ENCODE measurements at regions not wholly inside any gene's neighbourhood (a gene's known extent, or its start where the extent isn't known, plus 50 kb on each side); places are given as distances from the start of the nearest gene placed in this dataset.

DNA sequence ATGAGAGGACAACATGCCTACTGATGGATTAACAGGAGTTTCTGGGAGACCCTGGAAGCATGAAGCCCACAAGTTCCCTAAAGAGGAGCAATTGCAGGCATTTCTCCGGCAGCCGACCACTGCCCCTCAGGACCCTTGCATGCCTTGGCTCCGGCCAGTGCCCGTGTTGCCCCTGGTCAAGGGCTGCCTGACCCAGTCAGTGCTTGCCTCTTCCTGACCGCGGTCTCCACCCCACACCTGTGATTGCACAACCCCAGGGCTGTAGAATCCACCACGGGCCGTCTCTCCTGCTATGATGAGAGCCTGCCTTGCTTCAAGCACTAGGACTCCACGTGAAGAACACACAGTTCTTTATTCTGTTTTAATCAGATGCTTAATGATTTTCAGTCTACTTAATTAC, 127.5 kb downstream of the GLI2 start:
- Mint-ChIP-seq H3K27me3 (peaks cover 18% of the 10 kb centered on the region), H3K9me3 (no peaks in the 10 kb centered on the region), H3K4me3 (no peak overlapping the region), H3K27ac (no peak overlapping the region), H3K36me3 (ENCODE audit: low read depth) (no peaks in the 10 kb centered on the region), H3K4me1 (no peaks in the 10 kb centered on the region)
- CTCF ChIA-PET = no interaction called here
- POLR2A ChIA-PET = no interaction called here
- no peak for DNase-seq

DNA sequence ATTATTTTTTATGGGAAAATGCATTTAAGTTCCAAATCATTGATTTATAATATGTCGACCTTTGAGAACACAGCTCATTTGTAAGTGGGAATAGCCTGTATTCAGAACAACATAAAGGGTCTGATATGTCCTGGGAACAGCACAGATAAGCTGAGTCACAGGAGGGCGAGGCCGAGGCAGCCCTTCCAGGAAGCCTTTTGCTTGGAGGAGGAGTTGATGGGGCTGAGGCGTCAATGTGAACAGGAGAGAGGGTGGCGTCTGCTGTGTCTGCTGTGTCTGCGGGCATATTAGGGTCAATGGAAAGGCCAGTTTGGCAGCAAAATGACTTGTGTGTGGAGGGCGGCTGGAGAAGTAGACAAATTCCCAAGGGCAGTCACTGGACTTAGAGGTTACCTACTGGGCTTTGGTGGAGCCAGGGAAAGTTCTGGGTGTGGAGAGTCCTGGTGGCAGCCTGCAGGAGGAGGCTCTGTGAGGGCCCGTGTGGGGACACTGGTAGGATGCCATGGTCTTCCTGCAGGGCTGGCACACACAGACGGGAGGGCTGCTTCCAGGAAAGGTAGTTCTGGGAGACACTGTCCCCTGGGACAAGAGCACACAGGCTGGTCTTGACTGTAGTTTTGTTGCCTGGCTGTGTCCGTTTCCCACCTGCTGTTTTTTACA, 128.1 kb downstream of the GLI2 start:
- H3K27me3 Mint-ChIP-seq = peaks cover 24% of the 10 kb centered on the region
- ChIA-PET CTCF (no interaction called here), POLR2A (no interaction called here)
- no peak overlapping the region for H3K4me3 Mint-ChIP-seq
- H3K9me3 Mint-ChIP-seq = no peaks in the 10 kb centered on the region
- DNase-seq = no peak
- H3K4me1 Mint-ChIP-seq = no peaks in the 10 kb centered on the region
- no peak overlapping the region for H3K27ac Mint-ChIP-seq
- H3K36me3 Mint-ChIP-seq (ENCODE audit: low read depth) = no peaks in the 10 kb centered on the region

DNA sequence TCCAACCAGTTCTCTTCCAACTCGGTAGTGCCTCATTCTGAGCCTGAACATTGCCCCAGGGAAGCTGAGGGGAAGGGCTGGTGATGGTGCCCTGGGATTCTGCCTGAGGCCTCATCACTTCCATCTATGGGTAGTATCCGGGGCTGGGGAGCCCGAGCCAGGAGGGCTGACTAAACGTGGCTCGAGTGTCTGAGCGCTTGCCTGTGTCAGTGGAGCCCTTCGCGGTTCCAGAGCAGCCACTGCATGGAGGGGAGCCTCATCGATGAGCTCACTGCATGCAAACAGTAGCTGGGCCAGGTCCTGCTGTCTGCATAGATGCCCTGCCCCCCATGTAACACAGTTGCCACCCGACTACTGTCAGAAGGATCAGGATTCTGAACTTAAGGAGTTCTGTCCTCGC, 129.3 kb downstream of the GLI2 start:
- H3K36me3 Mint-ChIP-seq (ENCODE audit: low read depth) = no peaks in the 10 kb centered on the region
- no peaks in the 10 kb centered on the region for H3K9me3 Mint-ChIP-seq
- no peak for DNase-seq
- ChIA-PET CTCF (no interaction called here), POLR2A (no interaction called here)
- H3K27me3 Mint-ChIP-seq = peaks cover 32% of the 10 kb centered on the region
- no peak overlapping the region for H3K27ac Mint-ChIP-seq
- H3K4me3 Mint-ChIP-seq = no peak overlapping the region
- H3K4me1 Mint-ChIP-seq = no peaks in the 10 kb centered on the region

DNA sequence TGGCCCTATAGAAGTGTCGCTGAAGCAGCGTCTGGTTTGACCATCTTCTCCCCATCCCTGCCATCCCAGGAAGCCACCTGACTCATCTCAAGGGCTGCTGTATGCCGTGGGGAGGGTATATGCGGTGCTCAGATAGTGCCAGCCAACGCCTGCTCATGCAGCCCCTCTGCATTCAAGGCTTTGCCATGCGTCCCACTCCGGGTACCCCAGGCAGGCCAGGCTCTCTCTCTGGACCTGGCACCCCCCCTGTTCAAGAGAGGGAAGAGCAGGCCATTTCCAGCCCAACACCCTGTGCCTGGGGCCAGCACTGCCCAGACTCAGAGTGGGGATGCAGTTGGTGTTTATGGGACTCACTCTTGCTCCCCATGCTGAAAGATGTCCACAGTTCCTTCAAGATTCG, 130.0 kb downstream of the GLI2 start:
- no peaks in the 10 kb centered on the region for H3K4me1 Mint-ChIP-seq
- ChIA-PET POLR2A (no interaction called here), CTCF (no interaction called here)
- H3K27ac Mint-ChIP-seq = no peak overlapping the region
- no peaks in the 10 kb centered on the region for H3K36me3 Mint-ChIP-seq (ENCODE audit: low read depth)
- H3K27me3 Mint-ChIP-seq = peaks cover 34% of the 10 kb centered on the region
- no peak for DNase-seq
- H3K4me3 Mint-ChIP-seq = no peak overlapping the region
- no peaks in the 10 kb centered on the region for H3K9me3 Mint-ChIP-seq

DNA sequence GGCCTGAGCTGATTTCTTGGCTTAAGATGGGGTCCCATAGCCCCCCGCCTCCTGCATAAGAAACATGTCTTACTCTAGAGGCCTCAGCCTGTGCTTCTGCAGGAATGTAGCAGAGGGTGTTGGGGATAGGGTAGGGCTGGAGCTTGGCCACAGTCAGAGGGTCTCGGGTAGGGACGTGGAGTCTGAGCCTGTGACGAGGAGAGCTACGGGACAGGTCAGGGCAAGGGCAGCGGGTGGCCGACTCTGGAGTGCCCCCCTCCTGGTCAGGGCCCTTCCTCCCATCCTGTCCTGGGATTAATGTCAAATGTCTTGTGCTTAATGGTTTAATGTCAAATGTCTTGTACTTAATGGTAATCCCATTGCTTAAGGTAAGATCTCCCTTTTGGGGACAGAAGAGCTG, 130.4 kb downstream of the GLI2 start:
- Mint-ChIP-seq H3K27ac (no peak overlapping the region), H3K4me1 (no peaks in the 10 kb centered on the region), H3K36me3 (ENCODE audit: low read depth) (no peaks in the 10 kb centered on the region), H3K9me3 (no peaks in the 10 kb centered on the region), H3K4me3 (no peak overlapping the region), H3K27me3 (peaks cover 34% of the 10 kb centered on the region)
- CTCF ChIA-PET = no interaction called here
- DNase-seq = no peak
- POLR2A ChIA-PET = no interaction called here

DNA sequence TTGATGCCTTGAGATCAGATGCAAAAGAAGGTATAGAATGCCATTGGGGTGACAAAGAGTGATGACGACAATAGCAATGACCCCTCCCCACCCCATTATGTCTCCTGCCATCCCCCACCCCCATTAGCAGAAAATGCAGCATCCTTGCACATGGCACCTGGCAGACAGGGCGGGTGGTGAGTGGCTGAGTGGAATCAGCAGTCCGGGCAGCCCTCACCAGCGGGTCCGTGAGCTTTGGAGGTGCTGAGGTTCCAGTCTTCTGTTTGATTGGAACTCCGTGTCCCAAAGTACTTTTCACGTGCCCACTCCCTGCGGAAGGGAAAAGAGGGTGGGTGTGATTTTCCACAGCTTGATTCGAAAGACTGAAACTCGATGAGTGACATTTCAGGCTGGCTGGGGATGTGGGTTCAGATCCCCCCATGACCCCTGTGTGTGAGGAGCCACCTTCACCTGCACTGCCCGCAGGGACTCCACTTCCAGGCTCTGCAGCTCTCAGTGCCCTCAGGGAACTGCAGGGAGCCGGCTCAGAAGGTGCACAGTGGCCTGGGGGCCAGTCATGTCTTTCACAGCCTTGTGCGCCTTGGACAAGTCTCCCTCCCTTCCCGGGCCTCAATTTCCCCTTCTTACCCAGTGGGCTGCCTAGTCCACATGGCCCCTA, 130.9 kb downstream of the GLI2 start:
- Mint-ChIP-seq H3K9me3 (no peaks in the 10 kb centered on the region), H3K36me3 (ENCODE audit: low read depth) (no peaks in the 10 kb centered on the region), H3K27ac (no peak overlapping the region), H3K4me1 (no peaks in the 10 kb centered on the region), H3K4me3 (no peak overlapping the region), H3K27me3 (peaks cover 34% of the 10 kb centered on the region)
- ChIA-PET CTCF (no interaction called here), POLR2A (interaction anchor here (0.8 kb wide), 1 partner anchor 352 kb away, joined by 3 read pairs; no protein-coding TSS in a partner anchor)
- DNase-seq = no peak

DNA sequence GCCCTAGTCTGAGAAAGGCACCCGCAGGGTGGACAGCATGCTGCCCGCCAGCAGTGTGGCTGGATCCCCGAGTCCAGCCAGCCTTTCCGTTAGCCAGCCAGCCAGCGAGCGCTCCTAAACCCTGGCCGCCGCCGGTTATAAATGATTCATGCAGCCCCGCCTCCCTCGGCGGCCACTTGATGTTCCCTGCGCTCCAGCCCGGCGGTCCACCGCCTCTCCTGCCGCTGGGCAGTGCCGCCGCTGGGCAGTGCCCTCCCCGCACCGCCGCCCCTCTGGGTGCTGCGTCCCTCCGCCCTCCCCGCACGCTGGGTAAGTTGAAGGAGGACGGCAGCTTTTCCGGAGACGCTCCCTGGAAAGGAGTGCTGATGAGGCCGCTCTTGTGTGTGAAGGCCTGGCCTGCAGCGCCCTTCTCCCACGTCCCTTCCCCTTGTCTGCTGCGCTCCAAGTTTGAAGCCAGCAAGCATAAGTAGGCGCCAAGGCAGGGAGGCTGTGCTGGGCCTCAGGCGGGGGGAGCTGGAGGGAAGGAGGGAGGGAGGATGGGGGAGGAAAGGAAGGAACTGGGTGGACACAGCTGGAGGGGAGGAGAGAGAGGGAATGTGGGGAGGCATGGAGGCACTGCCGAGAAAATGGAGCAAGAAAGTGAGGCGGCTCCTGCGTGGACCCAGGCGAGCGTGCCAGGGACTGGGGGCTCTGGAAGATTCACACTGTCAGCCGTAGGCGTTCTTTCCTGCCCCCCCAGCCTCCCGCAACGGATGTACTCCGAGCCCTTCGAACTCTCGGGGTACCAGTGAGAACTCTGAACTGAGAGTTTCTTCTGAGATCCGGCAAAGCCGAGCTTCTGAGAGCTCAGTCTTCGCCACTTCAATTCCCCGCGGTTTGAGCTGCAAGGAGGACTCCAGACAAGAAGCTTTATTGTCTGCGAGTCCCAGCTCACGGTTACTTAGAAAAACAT, 131.9 kb downstream of the GLI2 start:
- Mint-ChIP-seq H3K4me3 (no peak overlapping the region), H3K27ac (no peak overlapping the region), H3K4me1 (no peaks in the 10 kb centered on the region), H3K27me3 (peaks cover 34% of the 10 kb centered on the region), H3K9me3 (no peaks in the 10 kb centered on the region), H3K36me3 (ENCODE audit: low read depth) (no peaks in the 10 kb centered on the region)
- ChIA-PET POLR2A (interaction anchor here (0.6 to 0.8 kb wide), 2 partner anchors 79 to 353 kb away, joined by 3 read pairs; no protein-coding TSS in a partner anchor), CTCF (interaction anchor here (0.8 kb wide), 1 partner anchor 32 kb away, joined by 3 read pairs; no protein-coding TSS in a partner anchor)
- no peak for DNase-seq

DNA sequence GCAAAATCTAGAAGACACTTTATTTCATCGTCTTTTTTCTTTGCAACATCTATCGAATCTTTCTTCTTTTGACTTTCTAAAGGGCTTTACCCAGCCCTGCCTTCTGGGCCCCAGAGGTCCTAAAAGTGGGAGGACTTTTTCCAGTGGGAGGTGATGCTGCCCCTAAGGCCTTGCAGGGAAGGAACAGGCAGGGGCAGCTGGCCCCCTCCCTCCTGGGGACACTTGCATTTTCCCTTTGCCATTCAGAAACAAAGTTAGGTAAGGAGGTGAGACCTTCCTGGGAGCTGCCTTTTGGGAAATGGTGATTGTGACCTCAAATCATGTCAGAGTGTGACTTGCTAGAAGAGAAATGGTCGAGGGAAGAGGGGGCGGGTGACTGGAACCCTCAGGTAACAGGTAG, 132.7 kb downstream of the GLI2 start:
- Mint-ChIP-seq H3K27me3 (peaks cover 34% of the 10 kb centered on the region), H3K9me3 (no peaks in the 10 kb centered on the region), H3K36me3 (ENCODE audit: low read depth) (no peaks in the 10 kb centered on the region), H3K4me1 (no peaks in the 10 kb centered on the region), H3K27ac (no peak overlapping the region), H3K4me3 (no peak overlapping the region)
- CTCF ChIA-PET = interaction anchor here (0.8 kb wide), 1 partner anchor 31 kb away, joined by 3 read pairs; no protein-coding TSS in a partner anchor
- no peak for DNase-seq
- POLR2A ChIA-PET = no interaction called here

DNA sequence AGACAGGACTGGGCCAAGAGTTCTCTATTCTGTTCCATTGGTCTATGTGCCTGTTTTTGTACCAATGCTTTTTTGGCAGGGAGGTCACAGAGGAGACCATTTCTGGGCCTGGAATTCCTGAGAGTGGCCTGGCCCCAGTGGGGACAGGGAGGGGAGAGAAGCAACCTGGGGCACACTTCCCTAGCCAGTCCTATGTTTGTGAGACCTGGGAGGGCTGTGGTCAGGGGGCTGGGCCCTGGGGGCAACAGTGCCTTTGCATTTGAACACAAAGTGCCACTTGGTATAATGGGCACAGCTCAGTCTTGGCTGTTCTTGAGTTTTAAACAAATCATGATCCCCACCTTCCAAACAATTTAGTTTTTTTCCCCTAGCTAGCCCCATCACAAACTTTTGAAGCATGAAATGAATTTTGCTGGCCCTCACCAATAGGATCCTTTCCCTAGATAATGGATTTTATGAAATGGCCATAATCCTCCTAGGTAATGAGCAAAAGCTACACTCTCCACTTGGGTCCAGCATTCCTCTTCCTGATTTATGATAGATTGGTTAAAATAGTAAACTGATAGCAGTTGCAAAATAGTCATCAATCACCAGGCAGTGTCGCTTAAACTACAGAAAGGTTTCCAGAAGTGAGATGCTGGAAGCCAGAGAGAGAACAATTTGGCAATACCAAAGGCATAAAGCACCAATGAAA, 133.5 kb downstream of the GLI2 start:
- Mint-ChIP-seq H3K4me1 (no peaks in the 10 kb centered on the region), H3K9me3 (no peaks in the 10 kb centered on the region), H3K27ac (no peak overlapping the region), H3K4me3 (no peak overlapping the region), H3K27me3 (peaks cover 34% of the 10 kb centered on the region), H3K36me3 (ENCODE audit: low read depth) (no peaks in the 10 kb centered on the region)
- POLR2A ChIA-PET = no interaction called here
- CTCF ChIA-PET = no interaction called here
- DNase-seq = no peak

DNA sequence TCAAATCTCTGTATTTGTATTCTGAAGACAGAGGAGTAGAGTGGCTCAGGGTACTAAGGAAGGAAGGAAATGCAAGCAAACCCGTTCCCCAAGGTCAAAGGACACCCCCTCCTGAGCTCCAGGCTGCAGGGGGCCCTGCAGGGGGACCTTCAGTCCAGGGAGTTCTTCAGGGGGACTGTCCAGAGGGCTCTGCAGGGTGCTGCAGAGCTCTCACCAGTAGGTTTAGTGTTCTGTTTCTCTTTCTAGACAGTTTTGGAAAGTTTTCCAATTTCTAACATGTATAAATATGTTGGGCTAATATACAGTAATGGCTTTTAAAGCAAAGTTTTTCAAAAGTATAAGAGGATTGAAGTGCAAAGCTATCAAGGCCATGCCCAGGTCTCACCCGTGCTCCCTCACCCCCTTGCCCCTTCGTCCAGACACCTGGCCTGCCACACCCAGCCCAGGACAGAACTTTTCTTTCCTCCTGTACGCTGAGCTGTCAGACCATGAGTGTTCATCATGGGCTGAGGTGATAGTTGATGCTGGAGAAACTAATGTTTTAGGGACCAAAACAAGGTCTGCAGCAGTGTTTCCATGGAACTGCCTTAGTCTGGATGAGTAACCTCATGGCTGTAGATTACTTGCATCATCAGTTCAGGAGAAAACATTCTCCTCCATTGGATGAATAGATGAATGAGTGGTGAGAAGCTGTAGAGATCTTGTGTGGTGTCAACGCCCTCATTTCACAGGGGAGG, 134.2 kb downstream of the GLI2 start:
- H3K9me3 Mint-ChIP-seq = no peaks in the 10 kb centered on the region
- no peaks in the 10 kb centered on the region for H3K36me3 Mint-ChIP-seq (ENCODE audit: low read depth)
- DNase-seq = no peak
- H3K4me3 Mint-ChIP-seq = no peak overlapping the region
- ChIA-PET CTCF (no interaction called here), POLR2A (no interaction called here)
- H3K27me3 Mint-ChIP-seq = peaks cover 34% of the 10 kb centered on the region
- H3K27ac Mint-ChIP-seq = no peak overlapping the region
- no peaks in the 10 kb centered on the region for H3K4me1 Mint-ChIP-seq

DNA sequence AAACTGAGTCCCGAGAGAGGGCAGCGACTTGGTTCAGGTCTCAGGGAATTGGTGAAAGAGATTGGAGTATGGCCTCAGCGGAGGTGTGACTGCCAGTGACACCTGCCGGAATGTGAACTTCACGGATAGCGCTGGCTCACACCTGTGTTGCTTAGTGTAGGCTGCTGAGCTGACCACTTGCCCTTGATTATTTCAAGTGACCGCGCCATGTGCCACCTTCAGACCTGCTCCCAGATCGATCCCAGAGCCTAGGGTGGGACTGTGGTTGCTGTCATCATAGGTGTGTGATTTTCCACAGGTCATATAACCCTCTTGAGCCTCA, 134.8 kb downstream of the GLI2 start:
- H3K9me3 Mint-ChIP-seq = no peaks in the 10 kb centered on the region
- POLR2A ChIA-PET = no interaction called here
- DNase-seq = no peak
- no peak overlapping the region for H3K4me3 Mint-ChIP-seq
- CTCF ChIA-PET = no interaction called here
- H3K36me3 Mint-ChIP-seq (ENCODE audit: low read depth) = no peaks in the 10 kb centered on the region
- H3K27ac Mint-ChIP-seq = no peak overlapping the region
- H3K4me1 Mint-ChIP-seq = no peaks in the 10 kb centered on the region
- peaks cover 34% of the 10 kb centered on the region for H3K27me3 Mint-ChIP-seq

DNA sequence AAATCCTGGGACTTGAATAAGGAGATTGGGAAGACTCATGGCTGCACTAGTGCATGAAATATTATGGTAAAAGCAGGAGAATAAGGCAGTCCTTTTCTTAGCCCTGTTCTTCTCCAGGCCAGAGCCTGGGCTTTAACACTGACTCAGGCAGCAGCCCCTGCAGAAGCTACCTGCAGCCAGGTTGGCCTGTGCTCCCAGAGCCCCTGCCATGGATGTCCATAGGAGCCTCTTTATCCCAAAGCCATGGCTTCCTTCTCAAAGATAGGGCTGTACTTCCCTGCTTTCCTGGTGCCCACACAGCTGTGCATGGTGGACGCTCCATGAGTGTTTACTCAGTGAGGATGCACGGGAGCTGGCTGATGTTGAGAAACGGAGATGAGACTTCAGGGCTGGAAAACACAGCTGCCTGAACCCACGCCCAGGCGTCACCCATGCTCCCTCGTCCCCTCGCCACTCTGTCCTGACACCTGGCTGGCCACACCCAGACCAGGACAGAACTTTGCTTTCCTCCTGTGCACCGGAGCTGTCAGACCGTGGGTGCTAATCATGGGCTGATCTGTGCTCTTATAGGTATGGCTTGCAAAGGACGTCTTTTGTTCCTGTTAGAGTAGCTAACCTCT, 135.5 kb downstream of the GLI2 start:
- ChIA-PET POLR2A (no interaction called here), CTCF (no interaction called here)
- H3K27ac Mint-ChIP-seq = no peak overlapping the region
- H3K36me3 Mint-ChIP-seq (ENCODE audit: low read depth) = no peaks in the 10 kb centered on the region
- no peaks in the 10 kb centered on the region for H3K9me3 Mint-ChIP-seq
- no peak for DNase-seq
- H3K27me3 Mint-ChIP-seq = peaks cover 31% of the 10 kb centered on the region
- H3K4me3 Mint-ChIP-seq = no peak overlapping the region
- H3K4me1 Mint-ChIP-seq = no peaks in the 10 kb centered on the region

All from activated CD4-positive, alpha-beta T cell treated with anti-CD3 and anti-CD28 coated beads, Interleukin-2, amount 10 ng/mL, durations not matched to agents 7 days and 5 days (primary cell).